C1 segment of cervical spinal cord (tissue), 14 donors: ENCODE measurements at regions not wholly inside any gene's neighbourhood (a gene's known extent, or its start where the extent isn't known, plus 50 kb on each side); places are given as distances from the start of the nearest gene placed in this dataset.

Experiments used
- DNase-seq, 14 donors: peaks; one replicate each; lab custom pipeline; 2025; lab: John Stamatoyannopoulos, UW

GRCh38 chr5:179430193-179431175 lies 85.2 kb upstream of the ADAMTS2 start:
- DNase-seq = no peak

GRCh38 chr5:179427676-179428056 lies 82.4 kb upstream of the ADAMTS2 start:
- no peak for DNase-seq

- no peak for DNase-seq
Observed at GRCh38 chr5:179427032-179427675, 81.9 kb upstream of the ADAMTS2 start.

GRCh38 chr5:179422908-179423481 lies 77.7 kb upstream of the ADAMTS2 start:
- no peak for DNase-seq

GRCh38 chr5:179422213-179422855 lies 77.1 kb upstream of the ADAMTS2 start:
- DNase-seq = no peak

- no peak for DNase-seq
Observed at GRCh38 chr5:179421144-179421901, 76.1 kb upstream of the ADAMTS2 start.

GRCh38 chr5:179420476-179420875 lies 75.2 kb upstream of the ADAMTS2 start:
- no peak for DNase-seq

GRCh38 chr5:179418972-179419371 lies 73.7 kb upstream of the ADAMTS2 start:
- no peak for DNase-seq

- no peak for DNase-seq
Observed at GRCh38 chr5:179417696-179418095, 72.4 kb upstream of the ADAMTS2 start.

GRCh38 chr5:179417016-179417415 lies 71.8 kb upstream of the ADAMTS2 start:
- no peak for DNase-seq

GRCh38 chr5:179416114-179416822 lies 71.0 kb upstream of the ADAMTS2 start:
- DNase-seq = no peak

GRCh38 chr5:179415291-179416060 lies 70.2 kb upstream of the ADAMTS2 start:
- DNase-seq = no peak

GRCh38 chr5:179414459-179415261 lies 69.4 kb upstream of the ADAMTS2 start:
- DNase-seq = no peak

GRCh38 chr5:179413711-179414458 lies 68.6 kb upstream of the ADAMTS2 start:
- DNase-seq = no peak

- no peak for DNase-seq
Observed at GRCh38 chr5:179413086-179413690, 67.9 kb upstream of the ADAMTS2 start.

GRCh38 chr5:179411161-179411841 lies 66.0 kb upstream of the ADAMTS2 start:
- no peak for DNase-seq
